ENCODE measurements at regions not wholly inside any gene's neighbourhood (a gene's known extent, or its start where the extent isn't known, plus 50 kb on each side); places are given as distances from the start of the nearest gene placed in this dataset.

GRCh38 chr4:100641336-100641735, 123.5 kb upstream of the EMCN start:
- Histone ChIP-seq H3K27me3 (ENCODE audit: control insufficient read depth, insufficient read depth, low read length, poor library complexity, severe bottlenecking) (no peaks in the 10 kb centered on the region), H3K27ac (ENCODE audit: low read depth, low read length) (no peak overlapping the region), H3K9me3 (ENCODE audit: control insufficient read depth, low read length) (peaks cover 8% of the 10 kb centered on the region), H3K36me3 (ENCODE audit: control insufficient read depth, insufficient read depth, low read length) (no peaks in the 10 kb centered on the region), H3K4me1 (ENCODE audit: control insufficient read depth, insufficient read depth, low read length) (no peaks in the 10 kb centered on the region), H3K9ac (ENCODE audit: extremely low read depth, low read length, poor library complexity, severe bottlenecking) (no peak overlapping the region), H3K4me3 (ENCODE audit: low read length) (no peak overlapping the region)
- no peak for TF ChIP-seq CTCF (conservative IDR thresholded peaks at IDR 0.05)
- Mint-ChIP-seq H3K4me1 (peaks cover 4% of the 10 kb centered on the region), H3K4me3 (no peak overlapping the region), H3K9me3 (no peaks in the 10 kb centered on the region), H3K27me3 (ENCODE audit: insufficient read depth) (no peaks in the 10 kb centered on the region), H3K36me3 (ENCODE audit: low read depth) (no peaks in the 10 kb centered on the region), H3K27ac (no peak overlapping the region)
- no peak for DNase-seq

GRCh38 chr4:100635899-100636298, 118.1 kb upstream of the EMCN start:
- DNase-seq, result no peak
- H3K27ac Mint-ChIP-seq, result no peak overlapping the region
- no peak overlapping the region for H3K4me3 ChIP-seq (ENCODE audit: low read length)
- no peaks in the 10 kb centered on the region for H3K27me3 Mint-ChIP-seq (ENCODE audit: insufficient read depth)
- no peak overlapping the region for H3K4me3 Mint-ChIP-seq
- H3K9me3 ChIP-seq (ENCODE audit: control insufficient read depth, low read length), result peaks cover 8% of the 10 kb centered on the region
- H3K9ac ChIP-seq (ENCODE audit: extremely low read depth, low read length, poor library complexity, severe bottlenecking), result no peak overlapping the region
- no peaks in the 10 kb centered on the region for H3K4me1 Mint-ChIP-seq
- no peaks in the 10 kb centered on the region for H3K36me3 Mint-ChIP-seq (ENCODE audit: low read depth)
- H3K27me3 ChIP-seq (ENCODE audit: control insufficient read depth, insufficient read depth, low read length, poor library complexity, severe bottlenecking), result no peaks in the 10 kb centered on the region
- no peak for TF ChIP-seq CTCF (conservative IDR thresholded peaks at IDR 0.05)
- H3K4me1 ChIP-seq (ENCODE audit: control insufficient read depth, insufficient read depth, low read length), result no peaks in the 10 kb centered on the region
- no peaks in the 10 kb centered on the region for H3K36me3 ChIP-seq (ENCODE audit: control insufficient read depth, insufficient read depth, low read length)
- no peaks in the 10 kb centered on the region for H3K9me3 Mint-ChIP-seq
- H3K27ac ChIP-seq (ENCODE audit: low read depth, low read length), result no peak overlapping the region

GRCh38 chr4:100633269-100633668, 115.4 kb upstream of the EMCN start:
- 92 to 100% methylated on average over 2 of the region's 2 CpGs for WGBS, 2 experiments (ENCODE audit: insufficient coverage in 1 of 2, insufficient read length in 1 of 2)
- no peaks in the 10 kb centered on the region for H3K27me3 Mint-ChIP-seq (ENCODE audit: insufficient read depth)
- TF ChIP-seq CTCF (conservative IDR thresholded peaks at IDR 0.05), result no peak
- no peak overlapping the region for H3K27ac ChIP-seq (ENCODE audit: low read depth, low read length)
- no peaks in the 10 kb centered on the region for H3K4me1 Mint-ChIP-seq
- H3K9ac ChIP-seq (ENCODE audit: extremely low read depth, low read length, poor library complexity, severe bottlenecking), result no peak overlapping the region
- H3K36me3 ChIP-seq (ENCODE audit: control insufficient read depth, insufficient read depth, low read length), result no peaks in the 10 kb centered on the region
- H3K27ac Mint-ChIP-seq, result no peak overlapping the region
- no peaks in the 10 kb centered on the region for H3K9me3 Mint-ChIP-seq
- no peak overlapping the region for H3K4me3 ChIP-seq (ENCODE audit: low read length)
- no peak for DNase-seq
- H3K4me1 ChIP-seq (ENCODE audit: control insufficient read depth, insufficient read depth, low read length), result no peaks in the 10 kb centered on the region
- H3K4me3 Mint-ChIP-seq, result no peak overlapping the region
- no peaks in the 10 kb centered on the region for H3K36me3 Mint-ChIP-seq (ENCODE audit: low read depth)
- H3K27me3 ChIP-seq (ENCODE audit: control insufficient read depth, insufficient read depth, low read length, poor library complexity, severe bottlenecking), result no peaks in the 10 kb centered on the region
- H3K9me3 ChIP-seq (ENCODE audit: control insufficient read depth, low read length), result peaks cover 8% of the 10 kb centered on the region

Measured in endodermal cell (in vitro differentiated cells).